Esophagus squamous epithelium (tissue), 4 donors: ENCODE measurements at regions not wholly inside any gene's neighbourhood (a gene's known extent, or its start where the extent isn't known, plus 50 kb on each side); places are given as distances from the start of the nearest gene placed in this dataset.

Experiments used
- POLR2A ChIP-seq, 4 donors: fragments of 450-650 bp; IDR thresholded peaks; one replicate each; pipeline ENCODE4 v1.6.1; 2017; ENCODE audit warnings: antibody characterized with exemption in 4 of 4, mild to moderate bottlenecking in 4 of 4, moderate library complexity in 3 of 4
- TF ChIP-seq, protein P1 (sequence below), 6 experiments: fragments of 450-650 bp in 4 of 6; fragments of 200-600 bp in 2 of 6; sonication (generic) in 2 of 6; IDR thresholded peaks; one replicate each; pipeline ENCODE4 v1.5.1; 2016 to 2019; ENCODE audit warnings: antibody characterized with exemption in 6 of 6, mild to moderate bottlenecking in 4 of 6, moderate library complexity in 4 of 6

DNA sequence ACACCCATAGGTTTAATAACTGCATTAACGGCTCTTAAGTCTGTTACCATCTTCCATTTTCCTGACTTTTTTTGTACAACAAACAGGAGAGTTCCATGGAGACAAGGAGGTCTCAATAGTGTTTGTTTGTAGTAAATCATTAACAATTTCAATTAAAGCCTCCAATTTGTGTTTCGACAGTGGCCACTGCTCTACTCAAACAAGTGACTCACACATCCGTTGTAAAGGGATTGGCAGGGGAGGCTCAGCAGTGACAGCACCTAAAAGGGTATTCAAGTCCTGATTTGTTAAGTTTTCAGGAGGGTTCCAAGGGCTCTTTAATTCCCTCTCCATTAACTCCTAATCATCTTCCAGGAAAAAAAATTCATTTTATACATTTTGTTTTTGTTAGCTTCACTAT is 1454.2 kb downstream of the NLGN4Y start:
- TF ChIP-seq, protein P1, sequence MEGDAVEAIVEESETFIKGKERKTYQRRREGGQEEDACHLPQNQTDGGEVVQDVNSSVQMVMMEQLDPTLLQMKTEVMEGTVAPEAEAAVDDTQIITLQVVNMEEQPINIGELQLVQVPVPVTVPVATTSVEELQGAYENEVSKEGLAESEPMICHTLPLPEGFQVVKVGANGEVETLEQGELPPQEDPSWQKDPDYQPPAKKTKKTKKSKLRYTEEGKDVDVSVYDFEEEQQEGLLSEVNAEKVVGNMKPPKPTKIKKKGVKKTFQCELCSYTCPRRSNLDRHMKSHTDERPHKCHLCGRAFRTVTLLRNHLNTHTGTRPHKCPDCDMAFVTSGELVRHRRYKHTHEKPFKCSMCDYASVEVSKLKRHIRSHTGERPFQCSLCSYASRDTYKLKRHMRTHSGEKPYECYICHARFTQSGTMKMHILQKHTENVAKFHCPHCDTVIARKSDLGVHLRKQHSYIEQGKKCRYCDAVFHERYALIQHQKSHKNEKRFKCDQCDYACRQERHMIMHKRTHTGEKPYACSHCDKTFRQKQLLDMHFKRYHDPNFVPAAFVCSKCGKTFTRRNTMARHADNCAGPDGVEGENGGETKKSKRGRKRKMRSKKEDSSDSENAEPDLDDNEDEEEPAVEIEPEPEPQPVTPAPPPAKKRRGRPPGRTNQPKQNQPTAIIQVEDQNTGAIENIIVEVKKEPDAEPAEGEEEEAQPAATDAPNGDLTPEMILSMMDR (IDR thresholded peaks at IDR 0.05), result no peak
- TF ChIP-seq POLR2A (IDR thresholded peaks at IDR 0.05), result no peak
